ENCODE measurements at regions not wholly inside any gene's neighbourhood (a gene's known extent, or its start where the extent isn't known, plus 50 kb on each side); places are given as distances from the start of the nearest gene placed in this dataset.
A peak's percentile ranks its signal among the peaks of the same experiment; 100 is the strongest.

- Mint-ChIP-seq H3K27me3 (no peaks in the 10 kb centered on the region), H3K27ac (no peak overlapping the region), H3K4me3 (no peak overlapping the region), H3K36me3 (ENCODE audit: low read depth) (no peaks in the 10 kb centered on the region), H3K4me1 (no peaks in the 10 kb centered on the region), H3K9me3 (peaks cover 5% of the 10 kb centered on the region)
- no peak for DNase-seq
- POLR2A ChIA-PET, result no interaction called here
- CTCF ChIA-PET, result no interaction called here
These were observed 369.1 kb downstream of the FGF9 start for GRCh38 chr13:22039961-22040360.

GRCh38 chr13:22040810-22041364 is 370.0 kb downstream of the FGF9 start:
- H3K27ac Mint-ChIP-seq, result no peak overlapping the region
- CTCF ChIA-PET, result interaction anchor here (0.8 kb wide), 1 partner anchor 67 kb away, joined by 3 read pairs; no protein-coding TSS in a partner anchor
- H3K27me3 Mint-ChIP-seq, result peaks cover 2% of the 10 kb centered on the region
- peaks cover 5% of the 10 kb centered on the region for H3K9me3 Mint-ChIP-seq
- POLR2A ChIA-PET, result interaction anchor here (1.1 kb wide), 1 partner anchor 12 kb away, joined by 3 read pairs; no protein-coding TSS in a partner anchor
- no peaks in the 10 kb centered on the region for H3K4me1 Mint-ChIP-seq
- H3K4me3 Mint-ChIP-seq, result peak overlapping the region; percentile 67
- no peak for DNase-seq
- H3K36me3 Mint-ChIP-seq (ENCODE audit: low read depth), result no peaks in the 10 kb centered on the region

DNA sequence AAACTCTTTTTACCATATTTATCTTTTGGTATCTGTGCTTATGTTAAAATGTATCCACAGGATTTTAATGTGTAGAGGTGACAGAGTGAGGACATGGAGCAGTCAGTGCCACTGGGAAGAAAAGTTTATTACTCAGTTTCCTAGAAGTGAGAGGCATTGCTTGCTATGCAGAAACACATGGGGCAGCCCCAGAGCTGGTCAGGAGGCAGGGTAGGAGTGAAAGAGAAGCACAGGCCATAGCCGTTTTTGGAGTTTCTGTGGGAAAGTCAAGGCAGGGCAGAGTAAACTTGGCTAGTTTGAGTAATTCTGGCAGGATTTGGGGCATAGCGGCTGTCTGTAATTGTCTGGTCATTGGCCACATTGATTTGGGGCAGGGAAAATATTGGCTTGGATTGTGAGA is 370.9 kb downstream of the FGF9 start:
- Mint-ChIP-seq H3K4me1 (no peaks in the 10 kb centered on the region), H3K27me3 (peaks cover 2% of the 10 kb centered on the region), H3K36me3 (ENCODE audit: low read depth) (no peaks in the 10 kb centered on the region), H3K27ac (no peak overlapping the region), H3K4me3 (peak overlapping the region; percentile 31), H3K9me3 (peaks cover 5% of the 10 kb centered on the region)
- ChIA-PET POLR2A (interaction anchor here (1.1 kb wide), 1 partner anchor 12 kb away, joined by 3 read pairs; no protein-coding TSS in a partner anchor), CTCF (no interaction called here)
- DNase-seq, result no peak

DNA sequence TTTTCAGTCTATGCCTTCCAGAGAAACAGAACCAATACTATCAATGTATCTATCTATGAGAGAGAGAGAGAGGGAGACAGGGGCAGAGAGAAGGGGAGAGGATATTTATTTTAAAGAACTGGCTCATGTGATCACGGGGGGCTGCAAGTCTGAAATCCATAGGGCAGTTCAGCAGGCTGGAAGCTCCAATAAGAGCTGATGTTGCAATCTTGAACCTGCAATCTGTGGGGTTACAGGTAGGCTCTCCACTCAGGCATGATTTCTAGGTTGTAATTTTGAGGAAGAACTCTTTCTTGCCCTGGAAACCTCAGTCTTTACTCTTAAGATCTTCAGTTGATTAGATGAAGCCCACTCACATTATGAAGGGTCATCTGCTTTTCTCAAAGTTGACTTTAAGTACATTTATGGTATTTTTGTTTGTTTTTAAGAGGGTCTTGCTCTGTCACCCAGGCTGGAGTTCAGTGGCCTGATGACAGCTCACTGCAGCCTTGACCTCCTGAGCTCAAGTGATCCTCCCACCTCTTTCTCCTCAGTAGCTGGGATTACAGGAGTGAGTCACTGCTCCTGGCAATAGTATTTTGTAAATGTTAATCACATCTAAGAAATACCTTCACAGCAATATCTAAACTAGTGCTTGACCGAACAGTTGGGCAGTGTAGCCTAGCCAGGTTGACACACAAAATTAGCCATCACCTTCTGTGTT is 376.4 kb downstream of the FGF9 start:
- no peaks in the 10 kb centered on the region for H3K36me3 Mint-ChIP-seq (ENCODE audit: low read depth)
- no peak overlapping the region for H3K27ac Mint-ChIP-seq
- DNase-seq, result no peak
- H3K4me1 Mint-ChIP-seq, result peaks cover 13% of the 10 kb centered on the region
- no peak overlapping the region for H3K4me3 Mint-ChIP-seq
- POLR2A ChIA-PET, result no interaction called here
- CTCF ChIA-PET, result no interaction called here
- H3K9me3 Mint-ChIP-seq, result no peaks in the 10 kb centered on the region
- H3K27me3 Mint-ChIP-seq, result peaks cover 2% of the 10 kb centered on the region

GRCh38 chr13:22047785-22048104 is 376.9 kb downstream of the FGF9 start:
- H3K9me3 Mint-ChIP-seq, result no peaks in the 10 kb centered on the region
- H3K36me3 Mint-ChIP-seq (ENCODE audit: low read depth), result no peaks in the 10 kb centered on the region
- no peak overlapping the region for H3K27ac Mint-ChIP-seq
- ChIA-PET CTCF (no interaction called here), POLR2A (no interaction called here)
- peaks cover 13% of the 10 kb centered on the region for H3K4me1 Mint-ChIP-seq
- peaks cover 2% of the 10 kb centered on the region for H3K27me3 Mint-ChIP-seq
- no peak for DNase-seq
- H3K4me3 Mint-ChIP-seq, result no peak overlapping the region

- no peaks in the 10 kb centered on the region for H3K9me3 Mint-ChIP-seq
- no peak overlapping the region for H3K27ac Mint-ChIP-seq
- H3K27me3 Mint-ChIP-seq, result peaks cover 2% of the 10 kb centered on the region
- H3K4me3 Mint-ChIP-seq, result no peak overlapping the region
- H3K36me3 Mint-ChIP-seq (ENCODE audit: low read depth), result no peaks in the 10 kb centered on the region
- CTCF ChIA-PET, result interaction anchor here (1.4 kb wide), 1 partner anchor 411 kb away, joined by 4 read pairs; no protein-coding TSS in a partner anchor
- POLR2A ChIA-PET, result no interaction called here
- no peak for DNase-seq
- H3K4me1 Mint-ChIP-seq, result peaks cover 13% of the 10 kb centered on the region
These were observed 378.5 kb downstream of the FGF9 start for GRCh38 chr13:22049384-22049783.

DNA sequence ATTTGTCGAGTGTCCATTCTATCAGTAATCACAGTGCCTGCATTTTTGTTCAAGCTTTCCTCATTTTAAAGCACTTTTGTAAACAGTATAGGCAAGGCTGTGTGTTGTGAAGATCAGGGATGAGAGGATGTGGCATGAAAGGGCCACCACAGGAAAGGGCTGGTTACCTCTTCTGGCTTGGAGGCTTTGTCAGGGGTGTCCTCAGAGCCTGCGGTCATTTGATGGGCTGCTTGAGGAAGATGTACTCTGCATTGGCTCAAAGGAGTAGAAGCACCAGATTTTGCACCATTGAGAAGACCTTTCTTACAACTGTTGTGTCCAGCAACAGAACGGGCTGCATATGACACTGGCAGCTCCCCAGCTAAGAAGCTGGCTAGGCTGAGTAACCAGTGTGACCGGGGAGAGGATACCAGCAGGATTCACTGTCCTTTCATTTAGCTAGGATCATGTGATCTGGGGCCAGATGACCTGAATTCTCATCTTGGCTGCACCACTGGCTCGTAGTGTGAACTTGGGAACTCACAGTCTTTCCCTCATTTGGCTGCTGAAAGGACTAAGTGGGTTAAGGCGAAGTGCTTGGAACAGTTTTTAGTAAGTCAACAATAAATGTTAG is 380.2 kb downstream of the FGF9 start:
- Mint-ChIP-seq H3K27me3 (no peaks in the 10 kb centered on the region), H3K4me1 (peaks cover 13% of the 10 kb centered on the region), H3K36me3 (ENCODE audit: low read depth) (no peaks in the 10 kb centered on the region), H3K9me3 (no peaks in the 10 kb centered on the region), H3K27ac (no peak overlapping the region), H3K4me3 (no peak overlapping the region)
- CTCF ChIA-PET, result interaction anchor here (1.0 kb wide), 1 partner anchor 9 kb away, joined by 3 read pairs; no protein-coding TSS in a partner anchor
- POLR2A ChIA-PET, result no interaction called here
- DNase-seq, result peak; percentile 45

DNA sequence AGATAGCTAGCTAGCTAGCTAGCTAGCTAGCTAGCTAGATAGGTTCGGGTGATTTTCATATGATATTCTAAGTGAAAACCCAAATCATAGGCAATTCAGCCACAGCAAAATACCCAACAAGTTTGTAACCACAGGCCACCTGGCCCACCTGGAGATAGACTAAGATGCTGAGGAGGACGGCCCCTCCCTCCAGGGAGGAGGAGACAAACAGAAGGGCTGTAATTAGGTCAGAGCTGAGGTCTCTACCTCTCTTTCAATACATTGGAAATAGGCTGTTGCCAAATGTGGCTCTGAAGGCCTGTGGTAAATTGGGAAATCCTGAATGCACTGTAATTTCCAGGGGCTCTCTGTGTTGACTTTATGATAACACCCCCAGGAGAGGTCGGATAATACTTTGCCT is 382.2 kb downstream of the FGF9 start:
- Mint-ChIP-seq H3K4me3 (no peak overlapping the region), H3K27me3 (no peaks in the 10 kb centered on the region), H3K4me1 (peaks cover 13% of the 10 kb centered on the region), H3K36me3 (ENCODE audit: low read depth) (no peaks in the 10 kb centered on the region), H3K27ac (no peak overlapping the region), H3K9me3 (no peaks in the 10 kb centered on the region)
- DNase-seq, result no peak
- POLR2A ChIA-PET, result no interaction called here
- CTCF ChIA-PET, result no interaction called here

- Mint-ChIP-seq H3K4me1 (peaks cover 17% of the 10 kb centered on the region), H3K27me3 (no peaks in the 10 kb centered on the region), H3K4me3 (no peak overlapping the region), H3K36me3 (ENCODE audit: low read depth) (no peaks in the 10 kb centered on the region), H3K9me3 (no peaks in the 10 kb centered on the region), H3K27ac (no peak overlapping the region)
- DNase-seq, result no peak
- ChIA-PET POLR2A (no interaction called here), CTCF (no interaction called here)
These were observed 384.4 kb downstream of the FGF9 start for GRCh38 chr13:22055259-22055658.

GRCh38 chr13:22060187-22060586 is 389.3 kb downstream of the FGF9 start:
- no peak for DNase-seq
- CTCF ChIA-PET, result interaction anchor here (0.9 kb wide), 1 partner anchor 10 kb away, joined by 3 read pairs; no protein-coding TSS in a partner anchor
- Mint-ChIP-seq H3K4me1 (peaks cover 41% of the 10 kb centered on the region), H3K9me3 (no peaks in the 10 kb centered on the region), H3K4me3 (no peak overlapping the region), H3K27ac (peak overlapping the region; percentile 2), H3K27me3 (no peaks in the 10 kb centered on the region), H3K36me3 (ENCODE audit: low read depth) (no peaks in the 10 kb centered on the region)
- POLR2A ChIA-PET, result no interaction called here

DNA sequence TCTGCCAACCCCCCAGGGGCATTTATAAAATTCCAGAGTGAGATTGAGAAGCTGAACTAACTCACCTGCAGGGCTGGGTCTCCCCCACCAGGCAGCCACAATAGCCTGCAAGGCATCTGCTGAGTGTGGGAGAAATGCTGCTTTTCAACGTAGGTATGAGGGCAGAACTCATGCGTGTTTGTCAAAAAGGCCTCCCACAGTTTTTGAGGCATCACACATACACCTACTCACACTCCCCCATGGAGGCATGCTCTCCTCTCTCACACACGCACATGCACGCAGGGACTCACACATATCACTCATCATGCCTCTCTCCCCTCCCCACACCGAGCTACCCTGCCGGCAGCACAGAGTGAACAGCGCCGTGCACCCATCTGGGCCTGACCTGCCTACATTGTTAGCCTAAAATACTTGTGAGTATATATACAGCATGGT is 390.5 kb downstream of the FGF9 start:
- Mint-ChIP-seq H3K9me3 (no peaks in the 10 kb centered on the region), H3K27me3 (no peaks in the 10 kb centered on the region), H3K27ac (peak overlapping the region; percentile 81), H3K36me3 (ENCODE audit: low read depth) (no peaks in the 10 kb centered on the region), H3K4me1 (peaks cover 46% of the 10 kb centered on the region), H3K4me3 (peak overlapping the region; percentile 38)
- POLR2A ChIA-PET, result interaction anchor here (0.9 kb wide), 1 partner anchor 1316 kb away, joined by 3 read pairs; no protein-coding TSS in a partner anchor
- CTCF ChIA-PET, result no interaction called here
- DNase-seq, result peak; percentile 52

- Mint-ChIP-seq H3K27me3 (no peaks in the 10 kb centered on the region), H3K4me1 (peaks cover 46% of the 10 kb centered on the region), H3K9me3 (peaks cover under 1% of the 10 kb centered on the region), H3K27ac (peak overlapping the region; percentile 81), H3K4me3 (peak overlapping the region; percentile 38), H3K36me3 (ENCODE audit: low read depth) (no peaks in the 10 kb centered on the region)
- POLR2A ChIA-PET, result interaction anchor here (0.9 kb wide), 1 partner anchor 1316 kb away, joined by 3 read pairs; no protein-coding TSS in a partner anchor
- DNase-seq, result peak; percentile 34
- CTCF ChIA-PET, result no interaction called here
These were observed 391.0 kb downstream of the FGF9 start for GRCh38 chr13:22061806-22062391.

GRCh38 chr13:22062478-22063205 is 391.8 kb downstream of the FGF9 start:
- Mint-ChIP-seq H3K4me3 (peak overlapping the region; percentile 38), H3K27ac (peak overlapping the region; percentile 81), H3K36me3 (ENCODE audit: low read depth) (no peaks in the 10 kb centered on the region), H3K4me1 (peaks cover 46% of the 10 kb centered on the region), H3K9me3 (peaks cover 3% of the 10 kb centered on the region), H3K27me3 (no peaks in the 10 kb centered on the region)
- ChIA-PET POLR2A (interaction anchor here (1.2 kb wide), 1 partner anchor 52 kb away, joined by 3 read pairs; no protein-coding TSS in a partner anchor), CTCF (interaction anchor here (0.8 kb wide), 1 partner anchor 9 kb away, joined by 3 read pairs; no protein-coding TSS in a partner anchor)
- no peak for DNase-seq
